Omental fat pad (tissue), 3 donors: ENCODE measurements at regions not wholly inside any gene's neighbourhood (a gene's known extent, or its start where the extent isn't known, plus 50 kb on each side); places are given as distances from the start of the nearest gene placed in this dataset.

Source experiments
- ATAC-seq: fragments of 150-250 bp; one replicate; pipeline ENCODE4 v1.9.1; 2016; ENCODE audit warnings: mild to moderate bottlenecking, moderate library complexity; ENCODE audit not compliant: low FRiP score
- DNase-seq: peaks from one replicate; pipeline ENCODE4 v3.0.0-alpha.2; 2019; ENCODE audit warnings: low spot score
- CTCF ChIP-seq, 3 donors: fragments of 450-650 bp; IDR thresholded peaks; one replicate each; pipeline ENCODE4 v1.5.1; 2016 to 2017; ENCODE audit warnings: antibody characterized with exemption in 3 of 3, mild to moderate bottlenecking in 3 of 3, moderate library complexity in 2 of 3

GRCh38 chr7:68689087-68689433 is 909.2 kb upstream of the AUTS2 start:
- ATAC-seq (no peak), DNase-seq (no peak)
- TF ChIP-seq CTCF (IDR thresholded peaks at IDR 0.05) = no peak

GRCh38 chr7:68691261-68692216 is 906.7 kb upstream of the AUTS2 start:
- ATAC-seq = peak; percentile 90
- DNase-seq = peak; percentile 34
- TF ChIP-seq CTCF (IDR thresholded peaks at IDR 0.05) = no peak

GRCh38 chr7:68692511-68692910 is 905.8 kb upstream of the AUTS2 start:
- no peak for TF ChIP-seq CTCF (IDR thresholded peaks at IDR 0.05)
- no peak for DNase-seq
- no peak for ATAC-seq

- DNase-seq (no peak), ATAC-seq (no peak)
- no peak for TF ChIP-seq CTCF (IDR thresholded peaks at IDR 0.05)
Measured at GRCh38 chr7:68694656-68695055, 903.6 kb upstream of the AUTS2 start.

GRCh38 chr7:68697796-68698280 is 900.4 kb upstream of the AUTS2 start:
- no peak for ATAC-seq
- no peak for TF ChIP-seq CTCF (IDR thresholded peaks at IDR 0.05)
- no peak for DNase-seq

GRCh38 chr7:68699090-68699711 is 899.1 kb upstream of the AUTS2 start:
- TF ChIP-seq CTCF (IDR thresholded peaks at IDR 0.05) = no peak
- DNase-seq (no peak), ATAC-seq (no peak)
